ENCODE measurements at regions not wholly inside any gene's neighbourhood (a gene's known extent, or its start where the extent isn't known, plus 50 kb on each side); places are given as distances from the start of the nearest gene placed in this dataset.

- TF ChIP-seq CTCF (conservative IDR thresholded peaks at IDR 0.05; ENCODE audit: control insufficient read depth, insufficient read depth, low read depth, low read length), result no peak
- H3K4me3 ChIP-seq (ENCODE audit: control insufficient read depth, low read depth, low read length), result no peak overlapping the region
- DNase-seq (ENCODE audit: low read depth), result no peak
Observed at GRCh38 chr11:80587906-80588305, 1147.1 kb upstream of the TENM4 start.

- TF ChIP-seq CTCF (conservative IDR thresholded peaks at IDR 0.05; ENCODE audit: control insufficient read depth, insufficient read depth, low read depth, low read length), result no peak
- H3K4me3 ChIP-seq (ENCODE audit: control insufficient read depth, low read depth, low read length), result no peak overlapping the region
- no peak for DNase-seq (ENCODE audit: low read depth)
Observed at GRCh38 chr11:80586464-80586863, 1145.6 kb upstream of the TENM4 start.

- H3K4me3 ChIP-seq (ENCODE audit: control insufficient read depth, low read depth, low read length), result no peak overlapping the region
- TF ChIP-seq CTCF (conservative IDR thresholded peaks at IDR 0.05; ENCODE audit: control insufficient read depth, insufficient read depth, low read depth, low read length), result no peak
- DNase-seq (ENCODE audit: low read depth), result no peak
Observed at GRCh38 chr11:80584661-80585060, 1143.8 kb upstream of the TENM4 start.

GRCh38 chr11:80569832-80570231 is 1129.0 kb upstream of the TENM4 start:
- DNase-seq (ENCODE audit: low read depth), result no peak
- no peak overlapping the region for H3K4me3 ChIP-seq (ENCODE audit: control insufficient read depth, low read depth, low read length)
- no peak for TF ChIP-seq CTCF (conservative IDR thresholded peaks at IDR 0.05; ENCODE audit: control insufficient read depth, insufficient read depth, low read depth, low read length)

- TF ChIP-seq CTCF (conservative IDR thresholded peaks at IDR 0.05; ENCODE audit: control insufficient read depth, insufficient read depth, low read depth, low read length), result no peak
- no peak overlapping the region for H3K4me3 ChIP-seq (ENCODE audit: control insufficient read depth, low read depth, low read length)
- no peak for DNase-seq (ENCODE audit: low read depth)
Observed at GRCh38 chr11:80565231-80565630, 1124.4 kb upstream of the TENM4 start.

GRCh38 chr11:80562523-80563125 is 1121.8 kb upstream of the TENM4 start:
- DNase-seq (ENCODE audit: low read depth), result no peak
- no peak overlapping the region for H3K4me3 ChIP-seq (ENCODE audit: control insufficient read depth, low read depth, low read length)
- no peak for TF ChIP-seq CTCF (conservative IDR thresholded peaks at IDR 0.05; ENCODE audit: control insufficient read depth, insufficient read depth, low read depth, low read length)

- DNase-seq (ENCODE audit: low read depth), result no peak
- TF ChIP-seq CTCF (conservative IDR thresholded peaks at IDR 0.05; ENCODE audit: control insufficient read depth, insufficient read depth, low read depth, low read length), result no peak
- no peak overlapping the region for H3K4me3 ChIP-seq (ENCODE audit: control insufficient read depth, low read depth, low read length)
Observed at GRCh38 chr11:80559942-80560341, 1119.1 kb upstream of the TENM4 start.

All from fibroblast of mammary gland (primary cell).